NCI-H1048 (cell line): ENCODE measurements at regions not wholly inside any gene's neighbourhood (a gene's known extent, or its start where the extent isn't known, plus 50 kb on each side); places are given as distances from the start of the nearest gene placed in this dataset.
A peak's percentile ranks its signal among the peaks of the same experiment; 100 is the strongest.

Source experiments
- DNase-seq: peaks from one replicate; lab custom pipeline; 2025; lab: John Stamatoyannopoulos, UW

GRCh38 chr4:27846951-27847350 is 986.3 kb downstream of the STIM2 start:
- no peak for DNase-seq

- DNase-seq = no peak
Observed at GRCh38 chr4:27861381-27861787, 1000.7 kb downstream of the STIM2 start.

- no peak for DNase-seq
Observed at GRCh38 chr4:27861802-27862201, 1001.2 kb downstream of the STIM2 start.

GRCh38 chr4:27873596-27873995 is 1013.0 kb downstream of the STIM2 start:
- no peak for DNase-seq

GRCh38 chr4:27881705-27882104 is 1021.1 kb downstream of the STIM2 start:
- DNase-seq = no peak

- no peak for DNase-seq
Observed at GRCh38 chr4:27886120-27886519, 1025.5 kb downstream of the STIM2 start.

GRCh38 chr4:27887646-27888045 is 1027.0 kb downstream of the STIM2 start:
- no peak for DNase-seq

- DNase-seq = no peak
Observed at GRCh38 chr4:27888505-27888904, 1027.9 kb downstream of the STIM2 start.

GRCh38 chr4:27894951-27895350 is 1034.3 kb downstream of the STIM2 start:
- no peak for DNase-seq

GRCh38 chr4:27908356-27908755 is 1047.7 kb downstream of the STIM2 start:
- no peak for DNase-seq

- DNase-seq = no peak
Observed at GRCh38 chr4:27910227-27910626, 1049.6 kb downstream of the STIM2 start.

- DNase-seq = no peak
Observed at GRCh38 chr4:27911047-27911446, 1050.4 kb downstream of the STIM2 start.

- DNase-seq = no peak
Observed at GRCh38 chr4:27913738-27914137, 1053.1 kb downstream of the STIM2 start.

GRCh38 chr4:27915822-27916221 is 1055.2 kb downstream of the STIM2 start:
- no peak for DNase-seq

- no peak for DNase-seq
Observed at GRCh38 chr4:27916452-27917184, 1056.0 kb downstream of the STIM2 start.

GRCh38 chr4:27917381-27917780 is 1056.7 kb downstream of the STIM2 start:
- DNase-seq = no peak

- DNase-seq = no peak
Observed at GRCh38 chr4:27921231-27921630, 1060.6 kb downstream of the STIM2 start.

- no peak for DNase-seq
Observed at GRCh38 chr4:27928761-27929540, 1068.3 kb downstream of the STIM2 start.

- DNase-seq = no peak
Observed at GRCh38 chr4:27930291-27930690, 1069.7 kb downstream of the STIM2 start.

GRCh38 chr4:27930976-27931375 is 1070.3 kb downstream of the STIM2 start:
- peak; percentile 31 for DNase-seq

- DNase-seq = no peak
Observed at GRCh38 chr4:27931584-27931983, 1070.9 kb downstream of the STIM2 start.

- DNase-seq = no peak
Observed at GRCh38 chr4:27934871-27935270, 1074.2 kb downstream of the STIM2 start.

GRCh38 chr4:27946799-27947198 is 1086.2 kb downstream of the STIM2 start:
- no peak for DNase-seq

GRCh38 chr4:27947302-27947701 is 1086.7 kb downstream of the STIM2 start:
- no peak for DNase-seq
